ENCODE measurements at regions not wholly inside any gene's neighbourhood (a gene's known extent, or its start where the extent isn't known, plus 50 kb on each side); places are given as distances from the start of the nearest gene placed in this dataset.
A peak's percentile ranks its signal among the peaks of the same experiment; 100 is the strongest.

GRCh38 chr1:208460823-208461222, 216.6 kb upstream of the PLXNA2 start:
- no peaks in the 10 kb centered on the region for H3K4me1 ChIP-seq (ENCODE audit: control insufficient read depth, insufficient read depth, low read length)
- H3K27me3 ChIP-seq (ENCODE audit: control insufficient read depth, insufficient read depth, low read length), result no peaks in the 10 kb centered on the region
- no peak overlapping the region for H3K27ac ChIP-seq (ENCODE audit: low read length)
- H3K4me3 ChIP-seq (ENCODE audit: low read length), result no peak overlapping the region
- H3K9me3 ChIP-seq (replicated peaks; ENCODE audit: control insufficient read depth, low read depth, low read length), result no peaks in the 10 kb centered on the region
- no peak for DNase-seq
- no peaks in the 10 kb centered on the region for H3K36me3 ChIP-seq (ENCODE audit: control insufficient read depth, insufficient read depth, low read length)
- WGBS (ENCODE audit: insufficient coverage), result 91% methylated on average over 3 of the region's 3 CpGs

GRCh38 chr1:208461680-208462079, 217.5 kb upstream of the PLXNA2 start:
- Histone ChIP-seq H3K27me3 (ENCODE audit: control insufficient read depth, insufficient read depth, low read length) (no peaks in the 10 kb centered on the region), H3K4me1 (ENCODE audit: control insufficient read depth, insufficient read depth, low read length) (no peaks in the 10 kb centered on the region), H3K27ac (ENCODE audit: low read length) (no peak overlapping the region), H3K36me3 (ENCODE audit: control insufficient read depth, insufficient read depth, low read length) (no peaks in the 10 kb centered on the region), H3K9me3 (replicated peaks; ENCODE audit: control insufficient read depth, low read depth, low read length) (no peaks in the 10 kb centered on the region), H3K4me3 (ENCODE audit: low read length) (no peak overlapping the region)
- 88% methylated on average over 1 of the region's 4 CpGs for WGBS (ENCODE audit: insufficient coverage)
- no peak for DNase-seq

- Histone ChIP-seq H3K36me3 (ENCODE audit: control insufficient read depth, insufficient read depth, low read length) (no peaks in the 10 kb centered on the region), H3K4me3 (ENCODE audit: low read length) (no peak overlapping the region), H3K27ac (ENCODE audit: low read length) (no peak overlapping the region), H3K9me3 (replicated peaks; ENCODE audit: control insufficient read depth, low read depth, low read length) (no peaks in the 10 kb centered on the region), H3K4me1 (ENCODE audit: control insufficient read depth, insufficient read depth, low read length) (no peaks in the 10 kb centered on the region), H3K27me3 (ENCODE audit: control insufficient read depth, insufficient read depth, low read length) (no peaks in the 10 kb centered on the region)
- DNase-seq, result no peak
- WGBS (ENCODE audit: insufficient coverage), result 86% methylated on average over 3 of the region's 6 CpGs
Measured at GRCh38 chr1:208462761-208463160, 218.6 kb upstream of the PLXNA2 start.

DNA sequence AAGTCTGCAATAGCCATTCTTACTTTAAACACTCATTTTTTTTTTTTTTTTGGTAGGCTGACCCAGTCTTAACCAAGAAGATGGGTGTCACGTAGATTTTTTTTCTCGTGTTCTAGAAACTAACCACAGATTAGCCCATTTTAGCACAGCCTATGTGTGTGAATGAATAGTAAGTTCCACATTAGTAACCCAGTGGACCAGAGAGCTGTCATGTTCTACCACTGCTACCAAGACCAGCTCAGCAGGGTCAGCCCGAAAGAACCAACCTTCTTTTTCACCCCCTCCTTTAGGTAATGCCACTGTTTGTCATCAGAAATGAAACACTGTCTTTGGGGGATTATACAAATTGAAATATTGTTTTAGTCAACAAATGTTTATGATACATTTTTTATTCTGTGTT, 221.1 kb upstream of the PLXNA2 start:
- no CpG with 5 or more reads among the region's 3 CpGs for WGBS (ENCODE audit: insufficient coverage)

GRCh38 chr1:208465786-208466590, 221.8 kb upstream of the PLXNA2 start:
- no peak for DNase-seq
- Histone ChIP-seq H3K9me3 (replicated peaks; ENCODE audit: control insufficient read depth, low read depth, low read length) (no peaks in the 10 kb centered on the region), H3K4me1 (ENCODE audit: control insufficient read depth, insufficient read depth, low read length) (no peaks in the 10 kb centered on the region), H3K27me3 (ENCODE audit: control insufficient read depth, insufficient read depth, low read length) (no peaks in the 10 kb centered on the region), H3K27ac (ENCODE audit: low read length) (no peak overlapping the region), H3K36me3 (ENCODE audit: control insufficient read depth, insufficient read depth, low read length) (no peaks in the 10 kb centered on the region), H3K4me3 (ENCODE audit: low read length) (no peak overlapping the region)
- 84% methylated on average over 3 of the region's 4 CpGs for WGBS (ENCODE audit: insufficient coverage)

More for the DNA sequence above, 221.1 kb upstream of the PLXNA2 start:
- Histone ChIP-seq H3K27me3 (ENCODE audit: control insufficient read depth, insufficient read depth, low read length) (no peaks in the 10 kb centered on the region), H3K4me1 (ENCODE audit: control insufficient read depth, insufficient read depth, low read length) (no peaks in the 10 kb centered on the region), H3K9me3 (replicated peaks; ENCODE audit: control insufficient read depth, low read depth, low read length) (no peaks in the 10 kb centered on the region), H3K36me3 (ENCODE audit: control insufficient read depth, insufficient read depth, low read length) (no peaks in the 10 kb centered on the region), H3K27ac (ENCODE audit: low read length) (no peak overlapping the region), H3K4me3 (ENCODE audit: low read length) (no peak overlapping the region)
- DNase-seq, result no peak

DNA sequence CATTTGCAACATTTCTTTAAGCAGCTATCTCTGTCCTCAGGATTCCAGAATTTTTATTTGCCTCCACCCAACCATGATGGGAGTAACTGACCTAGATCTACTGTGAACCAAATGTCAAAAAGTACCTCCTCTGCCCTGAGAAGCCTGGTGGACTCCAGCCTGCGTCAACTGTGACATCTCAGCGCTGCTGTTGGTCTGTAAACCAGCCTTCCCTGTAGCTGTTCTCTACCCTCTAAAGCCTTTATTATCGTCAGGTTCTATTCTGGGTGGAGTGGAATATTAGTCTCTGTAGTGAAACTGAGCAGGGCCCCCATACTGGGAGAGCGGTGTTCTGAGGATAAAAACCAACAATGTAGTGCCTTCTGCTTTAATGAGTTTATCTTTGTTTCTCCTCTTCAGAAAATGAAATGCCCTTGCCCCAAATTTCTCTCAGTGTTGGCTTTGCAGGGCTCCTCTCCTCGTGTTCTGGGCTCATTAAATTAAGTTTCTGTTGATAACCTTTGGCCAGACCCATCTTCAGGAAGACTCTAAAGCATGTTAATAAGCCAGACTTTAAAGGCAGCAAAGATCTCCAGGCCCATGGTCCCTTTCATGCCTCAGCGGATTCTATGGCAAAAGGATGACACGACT, 223.1 kb upstream of the PLXNA2 start:
- Histone ChIP-seq H3K27ac (ENCODE audit: low read length) (no peak overlapping the region), H3K27me3 (ENCODE audit: control insufficient read depth, insufficient read depth, low read length) (no peaks in the 10 kb centered on the region), H3K4me3 (ENCODE audit: low read length) (no peak overlapping the region), H3K36me3 (ENCODE audit: control insufficient read depth, insufficient read depth, low read length) (no peaks in the 10 kb centered on the region), H3K9me3 (replicated peaks; ENCODE audit: control insufficient read depth, low read depth, low read length) (no peaks in the 10 kb centered on the region), H3K4me1 (ENCODE audit: control insufficient read depth, insufficient read depth, low read length) (no peaks in the 10 kb centered on the region)
- WGBS (ENCODE audit: insufficient coverage), result 67% methylated on average over 1 of the region's 7 CpGs
- no peak for DNase-seq

- Histone ChIP-seq H3K27ac (ENCODE audit: low read length) (no peak overlapping the region), H3K4me1 (ENCODE audit: control insufficient read depth, insufficient read depth, low read length) (peaks cover 12% of the 10 kb centered on the region), H3K9me3 (replicated peaks; ENCODE audit: control insufficient read depth, low read depth, low read length) (no peaks in the 10 kb centered on the region), H3K4me3 (ENCODE audit: low read length) (no peak overlapping the region), H3K36me3 (ENCODE audit: control insufficient read depth, insufficient read depth, low read length) (no peaks in the 10 kb centered on the region), H3K27me3 (ENCODE audit: control insufficient read depth, insufficient read depth, low read length) (no peaks in the 10 kb centered on the region)
- WGBS (ENCODE audit: insufficient coverage), result 55% methylated on average over 2 of the region's 4 CpGs
- peak; percentile 47 for DNase-seq
Measured at GRCh38 chr1:208475449-208475848, 231.3 kb upstream of the PLXNA2 start.

- H3K27me3 ChIP-seq (ENCODE audit: control insufficient read depth, insufficient read depth, low read length), result no peaks in the 10 kb centered on the region
- DNase-seq, result peak; percentile 67
- H3K36me3 ChIP-seq (ENCODE audit: control insufficient read depth, insufficient read depth, low read length), result no peaks in the 10 kb centered on the region
- 75% methylated on average over 4 of the region's 5 CpGs for WGBS (ENCODE audit: insufficient coverage)
- no peaks in the 10 kb centered on the region for H3K9me3 ChIP-seq (replicated peaks; ENCODE audit: control insufficient read depth, low read depth, low read length)
- peaks cover 12% of the 10 kb centered on the region for H3K4me1 ChIP-seq (ENCODE audit: control insufficient read depth, insufficient read depth, low read length)
- no peak overlapping the region for H3K4me3 ChIP-seq (ENCODE audit: low read length)
- no peak overlapping the region for H3K27ac ChIP-seq (ENCODE audit: low read length)
Measured at GRCh38 chr1:208475951-208476845, 232.0 kb upstream of the PLXNA2 start.

GRCh38 chr1:208476846-208477170, 232.6 kb upstream of the PLXNA2 start:
- 45% methylated on average over 2 of the region's 2 CpGs for WGBS (ENCODE audit: insufficient coverage)
- Histone ChIP-seq H3K36me3 (ENCODE audit: control insufficient read depth, insufficient read depth, low read length) (no peaks in the 10 kb centered on the region), H3K27me3 (ENCODE audit: control insufficient read depth, insufficient read depth, low read length) (no peaks in the 10 kb centered on the region), H3K27ac (ENCODE audit: low read length) (no peak overlapping the region), H3K4me3 (ENCODE audit: low read length) (no peak overlapping the region), H3K4me1 (ENCODE audit: control insufficient read depth, insufficient read depth, low read length) (peaks cover 12% of the 10 kb centered on the region), H3K9me3 (replicated peaks; ENCODE audit: control insufficient read depth, low read depth, low read length) (no peaks in the 10 kb centered on the region)
- DNase-seq, result peak; percentile 11

- no peaks in the 10 kb centered on the region for H3K27me3 ChIP-seq (ENCODE audit: control insufficient read depth, insufficient read depth, low read length)
- no peaks in the 10 kb centered on the region for H3K9me3 ChIP-seq (replicated peaks; ENCODE audit: control insufficient read depth, low read depth, low read length)
- H3K27ac ChIP-seq (ENCODE audit: low read length), result no peak overlapping the region
- H3K36me3 ChIP-seq (ENCODE audit: control insufficient read depth, insufficient read depth, low read length), result no peaks in the 10 kb centered on the region
- H3K4me1 ChIP-seq (ENCODE audit: control insufficient read depth, insufficient read depth, low read length), result peaks cover 12% of the 10 kb centered on the region
- H3K4me3 ChIP-seq (ENCODE audit: low read length), result no peak overlapping the region
- DNase-seq, result no peak
- WGBS (ENCODE audit: insufficient coverage), result 52% methylated on average over 3 of the region's 7 CpGs
Measured at GRCh38 chr1:208479435-208479834, 235.3 kb upstream of the PLXNA2 start.
